Thyroid gland (tissue), 4 donors: ENCODE measurements at regions not wholly inside any gene's neighbourhood (a gene's known extent, or its start where the extent isn't known, plus 50 kb on each side); places are given as distances from the start of the nearest gene placed in this dataset.

Experiments used
- DNase-seq, 2 donors: peaks; one replicate each; pipeline ENCODE4 v3.0.0-alpha.2; 2019
- H3K27ac ChIP-seq, 3 donors: fragments of 200-600 bp; sonication (generic); 1 replicate in 2 of 3; 2 replicates in 1 of 3; pipeline ENCODE4 v1.5.1; 2016 to 2019; ENCODE audit warnings: mild to moderate bottlenecking in 1 of 3, moderate library complexity in 1 of 3
- H3K27me3 ChIP-seq: fragments of 200-600 bp; sonication (generic); one replicate; pipeline ENCODE4 v1.5.1; 2019
- H3K36me3 ChIP-seq, 2 donors: fragments of 200-600 bp; sonication (generic); one replicate each; pipeline ENCODE4 v1.5.1; 2016 to 2019
- H3K4me1 ChIP-seq, 2 donors: fragments of 200-600 bp; sonication (generic); one replicate each; pipeline ENCODE4 v1.5.1; 2017 to 2019
- H3K4me3 ChIP-seq, 3 donors: fragments of 200-600 bp; sonication (generic); replicated peaks in 1 of 3; 1 replicate in 2 of 3; 2 replicates in 1 of 3; pipeline ENCODE4 v1.5.1; 2016; ENCODE audit warnings: mild to moderate bottlenecking in 1 of 3
- H3K9me3 ChIP-seq: fragments of 200-600 bp; sonication (generic); one replicate; pipeline ENCODE4 v1.5.1; 2017
- POLR2A ChIP-seq, 2 donors: fragments of 450-650 bp; IDR thresholded peaks; one replicate each; pipeline ENCODE4 v1.6.1; 2017; ENCODE audit warnings: antibody characterized with exemption in 2 of 2, mild to moderate bottlenecking in 2 of 2, moderate library complexity in 1 of 2
- WGBS, 2 donors: methylation state at CpG; one replicate each; pipeline ENCODE4 v1.1.5; 2017; 5-methylcytosine and 5-hydroxymethylcytosine counted together
- intact Hi-C: fragments of 100-400 bp; cut with DNase I; formaldehyde crosslinking; loops from one replicate; pipeline ENCODE4 v1.15.1; 2023
- TF ChIP-seq, protein P1 (sequence below), 6 experiments: fragments of 200-600 bp in 3 of 6; fragments of 450-650 bp in 3 of 6; sonication (generic) in 3 of 6; IDR thresholded peaks; one replicate each; pipeline ENCODE4 v1.5.1; 2016 to 2019; ENCODE audit warnings: antibody characterized with exemption in 6 of 6, mild to moderate bottlenecking in 2 of 6, inconsistent platforms in 1 of 6, moderate library complexity in 1 of 6

GRCh38 chr3:27827041-27827440 lies 104.9 kb upstream of the EOMES start:
- H3K9me3 ChIP-seq: no peaks in the 10 kb centered on the region
- no peak overlapping the region for H3K27ac ChIP-seq
- no peak for DNase-seq
- no peaks in the 10 kb centered on the region for H3K27me3 ChIP-seq
- H3K36me3 ChIP-seq: no peaks in the 10 kb centered on the region
- no peak overlapping the region for H3K4me3 ChIP-seq
- TF ChIP-seq, protein P1, sequence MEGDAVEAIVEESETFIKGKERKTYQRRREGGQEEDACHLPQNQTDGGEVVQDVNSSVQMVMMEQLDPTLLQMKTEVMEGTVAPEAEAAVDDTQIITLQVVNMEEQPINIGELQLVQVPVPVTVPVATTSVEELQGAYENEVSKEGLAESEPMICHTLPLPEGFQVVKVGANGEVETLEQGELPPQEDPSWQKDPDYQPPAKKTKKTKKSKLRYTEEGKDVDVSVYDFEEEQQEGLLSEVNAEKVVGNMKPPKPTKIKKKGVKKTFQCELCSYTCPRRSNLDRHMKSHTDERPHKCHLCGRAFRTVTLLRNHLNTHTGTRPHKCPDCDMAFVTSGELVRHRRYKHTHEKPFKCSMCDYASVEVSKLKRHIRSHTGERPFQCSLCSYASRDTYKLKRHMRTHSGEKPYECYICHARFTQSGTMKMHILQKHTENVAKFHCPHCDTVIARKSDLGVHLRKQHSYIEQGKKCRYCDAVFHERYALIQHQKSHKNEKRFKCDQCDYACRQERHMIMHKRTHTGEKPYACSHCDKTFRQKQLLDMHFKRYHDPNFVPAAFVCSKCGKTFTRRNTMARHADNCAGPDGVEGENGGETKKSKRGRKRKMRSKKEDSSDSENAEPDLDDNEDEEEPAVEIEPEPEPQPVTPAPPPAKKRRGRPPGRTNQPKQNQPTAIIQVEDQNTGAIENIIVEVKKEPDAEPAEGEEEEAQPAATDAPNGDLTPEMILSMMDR (IDR thresholded peaks at IDR 0.05): no peak
- no peak for TF ChIP-seq POLR2A (IDR thresholded peaks at IDR 0.05)
- no peaks in the 10 kb centered on the region for H3K4me1 ChIP-seq
- 63 to 75% methylated on average over 3 of the region's 3 CpGs for WGBS, 2 donors
- intact Hi-C loops: no loop called here

- intact Hi-C loops: no loop called here
- H3K27me3 ChIP-seq: no peaks in the 10 kb centered on the region
- TF ChIP-seq, protein P1 (IDR thresholded peaks at IDR 0.05): no peak
- TF ChIP-seq POLR2A (IDR thresholded peaks at IDR 0.05): no peak
- no peaks in the 10 kb centered on the region for H3K36me3 ChIP-seq
- H3K9me3 ChIP-seq: no peaks in the 10 kb centered on the region
- H3K4me1 ChIP-seq: no peaks in the 10 kb centered on the region
- WGBS, 2 donors: 77 to 85% methylated on average over 2 of the region's 2 CpGs
- no peak for DNase-seq
- H3K27ac ChIP-seq: no peak overlapping the region
- H3K4me3 ChIP-seq: no peak overlapping the region
Observed at GRCh38 chr3:27840807-27841594, 118.9 kb upstream of the EOMES start.

- Histone ChIP-seq H3K9me3 (no peaks in the 10 kb centered on the region), H3K4me3 (no peak overlapping the region), H3K4me1 (no peaks in the 10 kb centered on the region), H3K36me3 (no peaks in the 10 kb centered on the region), H3K27ac (no peak overlapping the region), H3K27me3 (no peaks in the 10 kb centered on the region)
- TF ChIP-seq POLR2A (IDR thresholded peaks at IDR 0.05): no peak
- TF ChIP-seq, protein P1 (IDR thresholded peaks at IDR 0.05): no peak
- intact Hi-C loops: no loop called here
- DNase-seq: no peak
- WGBS, 2 donors: 90 to 96% methylated on average over 1 of the region's 1 CpG
Observed at GRCh38 chr3:27844052-27844675, 122.0 kb upstream of the EOMES start.

GRCh38 chr3:27847697-27848096 lies 125.6 kb upstream of the EOMES start:
- DNase-seq: no peak
- no peak overlapping the region for H3K27ac ChIP-seq
- 70 to 86% methylated on average over 6 of the region's 6 CpGs for WGBS, 2 donors
- H3K4me3 ChIP-seq: no peak overlapping the region
- H3K9me3 ChIP-seq: no peaks in the 10 kb centered on the region
- no peaks in the 10 kb centered on the region for H3K36me3 ChIP-seq
- TF ChIP-seq POLR2A (IDR thresholded peaks at IDR 0.05): no peak
- TF ChIP-seq, protein P1 (IDR thresholded peaks at IDR 0.05): no peak
- no peaks in the 10 kb centered on the region for H3K4me1 ChIP-seq
- no peaks in the 10 kb centered on the region for H3K27me3 ChIP-seq
- intact Hi-C loops: no loop called here

GRCh38 chr3:27848826-27849225 lies 126.7 kb upstream of the EOMES start:
- no peaks in the 10 kb centered on the region for H3K27me3 ChIP-seq
- H3K36me3 ChIP-seq: no peaks in the 10 kb centered on the region
- DNase-seq: no peak
- 60 to 72% methylated on average over 1 of the region's 1 CpG for WGBS, 2 donors
- no peaks in the 10 kb centered on the region for H3K9me3 ChIP-seq
- no peak for TF ChIP-seq POLR2A (IDR thresholded peaks at IDR 0.05)
- TF ChIP-seq, protein P1 (IDR thresholded peaks at IDR 0.05): no peak
- no peaks in the 10 kb centered on the region for H3K4me1 ChIP-seq
- intact Hi-C loops: no loop called here
- no peak overlapping the region for H3K4me3 ChIP-seq
- no peak overlapping the region for H3K27ac ChIP-seq
